Endothelial cell of umbilical vein (primary cell): ENCODE measurements at regions not wholly inside any gene's neighbourhood (a gene's known extent, or its start where the extent isn't known, plus 50 kb on each side); places are given as distances from the start of the nearest gene placed in this dataset.

Experiments used
- BruUV-seq: library from RNA; stranded (reverse); fragments of 400-500 nt; replicated peaks from 2 replicates; lab custom pipeline; 2021; lab: Mats Ljungman, UMichigan
- CTCF ChIA-PET: fragments of 300-600, 350-600 bp; sonication (Branson Sonifier 250); formaldehyde crosslinking; loops from one replicate; lab custom pipeline; 2021; ENCODE audit warnings: antibody characterized with exemption, inconsistent platforms; lab: Charles Lee
- POLR2A ChIA-PET: fragments of 300-600, 350-600 bp; sonication (Branson Sonifier 250); formaldehyde crosslinking; loops from one replicate; lab custom pipeline; 2021; ENCODE audit warnings: antibody characterized with exemption, inconsistent platforms; lab: Charles Lee
- DNase-seq: peaks from one replicate; pipeline ENCODE4 v3.0.0-alpha.2; 2011; ENCODE audit warnings: low read depth, low spot score
- FAIRE-seq: peaks from 2 replicates; lab custom pipeline; 2011; peaks lifted over from hg19 to GRCh38; lab: Jason Lieb, UNC
- H2AFZ ChIP-seq: 2 replicates; pipeline ENCODE4 v1.6.0; 2012; ENCODE audit warnings: low read depth, low read length, control low read depth, inconsistent platforms
- H3K27ac ChIP-seq: 2 replicates; pipeline ENCODE4 v1.5.1; 2011; ENCODE audit warnings: low read depth, mild to moderate bottlenecking, control low read depth, low read length, moderate library complexity; ENCODE audit not compliant: insufficient read depth
- H3K27me3 ChIP-seq, 2 experiments: 2 replicates each; pipeline versions ENCODE4 v1.6.0 to v1.6.1; 2011; ENCODE audit warnings: low read length in 2 of 2, mixed read lengths in 1 of 2; ENCODE audit not compliant: control insufficient read depth in 2 of 2, insufficient read depth in 2 of 2
- H3K36me3 ChIP-seq, 2 experiments: 2 replicates in 1 of 2; 3 replicates in 1 of 2; pipeline ENCODE4 v1.5.1; 2011; ENCODE audit warnings: low read length in 2 of 2, mild to moderate bottlenecking in 1 of 2, moderate library complexity in 1 of 2; ENCODE audit not compliant: control insufficient read depth in 2 of 2, insufficient read depth in 2 of 2; ENCODE audit errors: extremely low read depth in 1 of 2
- H3K4me1 ChIP-seq: 3 replicates; pipeline ENCODE4 v1.5.1; 2011; ENCODE audit warnings: mild to moderate bottlenecking, low read length; ENCODE audit not compliant: control insufficient read depth, insufficient read depth; ENCODE audit errors: extremely low read depth
- H3K4me2 ChIP-seq: 2 replicates; pipeline ENCODE4 v1.6.1; 2011; ENCODE audit warnings: low read length, control low read depth, mixed read lengths; ENCODE audit not compliant: insufficient read depth
- H3K4me3 ChIP-seq, 3 experiments: fragments of 200-600 bp in 1 of 3; sonication (generic), shearing (Covaris generic) in 1 of 3; replicated peaks in 1 of 3; 2 replicates each; pipeline ENCODE4 v1.5.1; 2011 to 2016; ENCODE audit warnings: control low read depth in 3 of 3, low read length in 3 of 3, mild to moderate bottlenecking in 2 of 3, inconsistent platforms in 1 of 3, low read depth in 1 of 3, moderate library complexity in 1 of 3; ENCODE audit not compliant: insufficient read depth in 1 of 3
- H3K79me2 ChIP-seq: 2 replicates; pipeline ENCODE4 v1.6.0; 2012; ENCODE audit warnings: low read length, inconsistent platforms; ENCODE audit not compliant: control insufficient read depth, insufficient read depth
- H3K9ac ChIP-seq: replicated peaks from 2 replicates; pipeline ENCODE3; 2011; ENCODE audit warnings: low read length, control low read depth; ENCODE audit not compliant: insufficient read depth; ENCODE audit errors: extremely low read depth
- H3K9me1 ChIP-seq: replicated peaks from 3 replicates; pipeline ENCODE4 v1.6.0; 2011; ENCODE audit warnings: mild to moderate bottlenecking, low read length; ENCODE audit not compliant: control insufficient read depth, insufficient read depth; ENCODE audit errors: extremely low read depth
- H3K9me3 ChIP-seq: replicated peaks from 2 replicates; pipeline ENCODE4 v1.5.1; 2012; ENCODE audit warnings: low read length, inconsistent platforms; ENCODE audit not compliant: control insufficient read depth, insufficient read depth
- H4K20me1 ChIP-seq: replicated peaks from 2 replicates; pipeline ENCODE3; 2011; ENCODE audit warnings: mild to moderate bottlenecking, low read length; ENCODE audit not compliant: control insufficient read depth, insufficient read depth; ENCODE audit errors: extremely low read depth
- CTCF ChIP-seq, 2 donors: IDR thresholded peaks; 1 replicate in 1 of 2; 2 replicates in 1 of 2; pipeline ENCODE4 v1.5.1; 2011; ENCODE audit warnings: low read length in 2 of 2, mild to moderate bottlenecking in 2 of 2, moderate library complexity in 2 of 2, control low read depth in 1 of 2, inconsistent platforms in 1 of 2, low read depth in 1 of 2; ENCODE audit not compliant: insufficient read depth in 1 of 2; ENCODE audit errors: extremely low read depth in 1 of 2
- EZH2 ChIP-seq: IDR thresholded peaks from 2 replicates; pipeline ENCODE4 v1.6.1; 2012; ENCODE audit warnings: borderline replicate concordance, low read depth, mild to moderate bottlenecking, moderate library complexity, low read length, inconsistent platforms; ENCODE audit not compliant: severe bottlenecking
- FOS ChIP-seq: IDR thresholded peaks from 2 replicates; pipeline ENCODE4 v1.6.1; 2011; ENCODE audit warnings: mild to moderate bottlenecking, low read length, moderate library complexity, borderline replicate concordance; ENCODE audit not compliant: insufficient read depth
- GATA2 ChIP-seq: IDR thresholded peaks from 2 replicates; pipeline ENCODE4 v1.7.0; 2011; ENCODE audit warnings: low read depth, mild to moderate bottlenecking, moderate library complexity, mixed read lengths, low read length; ENCODE audit not compliant: insufficient read length, insufficient read depth
- JUN ChIP-seq: IDR thresholded peaks from 2 replicates; pipeline ENCODE4 v1.6.1; 2011; ENCODE audit warnings: borderline replicate concordance, low read depth; ENCODE audit not compliant: insufficient read length, insufficient read depth
- MAX ChIP-seq: IDR thresholded peaks from 2 replicates; pipeline ENCODE4 v1.6.1; 2011; ENCODE audit not compliant: insufficient read depth, insufficient read length
- MYC ChIP-seq: IDR thresholded peaks from one replicate; pipeline ENCODE4 v1.6.1; 2011; ENCODE audit warnings: mild to moderate bottlenecking, low read depth, low read length
- POLR2A ChIP-seq: IDR thresholded peaks from 2 replicates; pipeline ENCODE4 v1.6.1; 2012; ENCODE audit warnings: low read depth, mild to moderate bottlenecking, control low read depth, low read length
- POLR2AphosphoS5 ChIP-seq: IDR thresholded peaks from 2 replicates; pipeline ENCODE4 v1.6.1; 2012; ENCODE audit warnings: low read depth, mild to moderate bottlenecking, control low read depth, low read length, moderate library complexity; ENCODE audit not compliant: insufficient read depth
- dilution Hi-C: fragments of 300-500 bp; cut with MboI; formaldehyde crosslinking; loops from one replicate; pipeline ENCODE4 v1.15.0; 2019; ENCODE audit warnings: low sequenced_read_pairs; ENCODE audit not compliant: extremely low pct_ligation_motif_present
- intact Hi-C: fragments of 100-400 bp; cut with micrococcal nuclease; formaldehyde crosslinking; loops from one replicate; pipeline ENCODE4 v1.10.0; 2022

- Histone ChIP-seq H3K4me1 (no peaks in the 10 kb centered on the region), H3K4me3 (no peak overlapping the region), H3K79me2 (no peaks in the 10 kb centered on the region), H3K9me1 (no peaks in the 10 kb centered on the region), H3K27ac (no peak overlapping the region), H4K20me1 (no peaks in the 10 kb centered on the region), H2AFZ (no peak overlapping the region), H3K4me2 (no peak overlapping the region), H3K9ac (no peak overlapping the region), H3K9me3 (no peaks in the 10 kb centered on the region), H3K27me3 (no peaks in the 10 kb centered on the region), H3K36me3 (no peaks in the 10 kb centered on the region)
- no peak for FAIRE-seq
- no TSS peak for BruUV-seq
- dilution Hi-C loops (no loop called here), intact Hi-C loops (no loop called here)
- no peak for DNase-seq
- TF ChIP-seq CTCF (IDR thresholded peaks at IDR 0.05; ENCODE audit: extremely low read depth in 1 of 2, insufficient read depth in 1 of 2, low read depth in 1 of 2, low read length in 2 of 2) (no peak), MYC (no peak), POLR2A (no peak), GATA2 (no peak), FOS (no peak), MAX (no peak), EZH2 (no peak), POLR2AphosphoS5 (no peak), JUN (no peak)
- CTCF ChIA-PET: no interaction called here
- POLR2A ChIA-PET: no interaction called here
Observed at GRCh38 chr13:61128850-61129645, 286.6 kb downstream of the PCDH20 start.
